HEK293 (cell line): ENCODE measurements at regions not wholly inside any gene's neighbourhood (a gene's known extent, or its start where the extent isn't known, plus 50 kb on each side); places are given as distances from the start of the nearest gene placed in this dataset.

ENCODE experiments used
- CTCF ChIA-PET: fragments of 350-600 bp; formaldehyde crosslinking; extraction: SDS; loops from one replicate; lab custom pipeline; 2021; ENCODE audit warnings: antibody characterized with exemption; lab: Yijun Ruan, JAX
- POLR2A ChIA-PET: fragments of 300-600 bp; formaldehyde crosslinking; extraction: SDS; loops from one replicate; lab custom pipeline; 2020; ENCODE audit warnings: antibody characterized with exemption, inconsistent platforms; lab: Yijun Ruan, JAX
- H3K27ac ChIP-seq: fragments of 200-500 bp; sonication (Bioruptor generic); 2 replicates; pipeline ENCODE4 v1.5.1; 2014; ENCODE audit warnings: low read depth, low read length, control low read depth, inconsistent platforms; ENCODE audit errors: extremely low read depth
- H3K36me3 ChIP-seq, 2 experiments: fragments of 200-500 bp in 1 of 2; sonication (Bioruptor generic) in 1 of 2; 1 replicate in 1 of 2; 2 replicates in 1 of 2; pipeline ENCODE4 v1.5.1; 2014 to 2017; ENCODE audit warnings: inconsistent platforms in 2 of 2, low read length in 2 of 2; ENCODE audit not compliant: control insufficient read depth in 2 of 2, insufficient read depth in 1 of 2
- H3K4me1 ChIP-seq: fragments of 200-500 bp; sonication (Bioruptor generic); 2 replicates; pipeline ENCODE4 v1.5.1; 2014; ENCODE audit warnings: mild to moderate bottlenecking, low read length, inconsistent platforms; ENCODE audit not compliant: control insufficient read depth, insufficient read depth
- H3K4me3 ChIP-seq: 2 replicates; pipeline ENCODE4 v1.5.1; 2011; ENCODE audit warnings: low read depth, mild to moderate bottlenecking, control low read depth, low read length, moderate library complexity
- H3K9me3 ChIP-seq: fragments of 200-500 bp; sonication (Bioruptor generic); 2 replicates; pipeline ENCODE4 v1.5.1; 2014; ENCODE audit warnings: low read depth, low read length, inconsistent platforms; ENCODE audit not compliant: control insufficient read depth, insufficient read depth
- MYNN ChIP-seq: fragments of 450-650 bp; formaldehyde crosslinking; IDR thresholded peaks from 2 replicates; pipeline ENCODE4 v1.5.1; 2016; ENCODE audit warnings: missing biosample characterization, missing genetic modification characterization, borderline replicate concordance
- OVOL3 ChIP-seq: fragments of 450-650 bp; formaldehyde crosslinking; IDR thresholded peaks from 2 replicates; pipeline ENCODE4 v1.5.1; 2016; ENCODE audit warnings: missing biosample characterization, missing genetic modification characterization
- ZFP37 ChIP-seq: fragments of 450-650 bp; formaldehyde crosslinking; IDR thresholded peaks from 2 replicates; pipeline ENCODE4 v1.5.1; 2016; ENCODE audit warnings: missing biosample characterization, missing genetic modification characterization
- ZNF133 ChIP-seq: fragments of 450-650 bp; formaldehyde crosslinking; IDR thresholded peaks from 2 replicates; pipeline ENCODE4 v1.5.1; 2016; ENCODE audit warnings: missing biosample characterization, missing genetic modification characterization
- ZNF19 ChIP-seq: fragments of 450-650 bp; formaldehyde crosslinking; IDR thresholded peaks from 2 replicates; pipeline ENCODE4; 2016; ENCODE audit warnings: missing biosample characterization, missing genetic modification characterization, low read depth
- ZNF202 ChIP-seq: fragments of 450-650 bp; formaldehyde crosslinking; IDR thresholded peaks from 2 replicates; pipeline ENCODE4 v1.5.1; 2016; ENCODE audit warnings: missing biosample characterization, missing genetic modification characterization, borderline replicate concordance
- ZNF335 ChIP-seq: fragments of 450-650 bp; formaldehyde crosslinking; conservative IDR thresholded peaks from 2 replicates; pipeline ENCODE4 v1.5.1; 2016; ENCODE audit warnings: missing biosample characterization, missing genetic modification characterization
- ZNF350 ChIP-seq: fragments of 450-650 bp; formaldehyde crosslinking; IDR thresholded peaks from 2 replicates; pipeline ENCODE4 v1.5.0; 2017; ENCODE audit warnings: missing biosample characterization, mild to moderate bottlenecking, missing genetic modification characterization
- ZNF354C ChIP-seq: fragments of 450-650 bp; formaldehyde crosslinking; IDR thresholded peaks from 2 replicates; pipeline ENCODE4 v1.5.1; 2016; ENCODE audit warnings: missing biosample characterization, missing genetic modification characterization, low read depth, borderline replicate concordance
- ZNF501 ChIP-seq: fragments of 450-650 bp; formaldehyde crosslinking; IDR thresholded peaks from 2 replicates; pipeline ENCODE4 v1.5.1; 2016; ENCODE audit warnings: missing biosample characterization, missing genetic modification characterization
- ZNF654 ChIP-seq: fragments of 450-650 bp; formaldehyde crosslinking; IDR thresholded peaks from 2 replicates; pipeline ENCODE4 v1.5.1; 2016; ENCODE audit warnings: low read depth, missing biosample characterization, missing genetic modification characterization
- ZNF660 ChIP-seq: fragments of 450-650 bp; IDR thresholded peaks from 2 replicates; pipeline ENCODE4 v1.5.1; 2018; ENCODE audit warnings: missing biosample characterization, mild to moderate bottlenecking, missing genetic modification characterization
- TF ChIP-seq, protein P1 (sequence below): fragments of 450-650 bp; formaldehyde crosslinking; IDR thresholded peaks from 2 replicates; pipeline ENCODE4 v1.5.1; 2016; ENCODE audit warnings: missing biosample characterization, missing genetic modification characterization, borderline replicate concordance
- TF ChIP-seq, protein P2 (sequence below): fragments of 450-650 bp; formaldehyde crosslinking; IDR thresholded peaks from 2 replicates; pipeline ENCODE4 v1.5.1; 2016; ENCODE audit warnings: missing biosample characterization, missing genetic modification characterization
- TF ChIP-seq, protein P3 (sequence below): fragments of 450-650 bp; formaldehyde crosslinking; IDR thresholded peaks from 2 replicates; pipeline ENCODE4 v1.5.1; 2016; ENCODE audit warnings: missing biosample characterization, missing genetic modification characterization
- TF ChIP-seq, protein P4 (sequence below): fragments of 450-650 bp; formaldehyde crosslinking; conservative IDR thresholded peaks from 2 replicates; pipeline ENCODE4 v1.5.1; 2016; ENCODE audit warnings: low read depth, missing biosample characterization, missing genetic modification characterization
- TF ChIP-seq, protein P5 (sequence below): fragments of 450-650 bp; formaldehyde crosslinking; IDR thresholded peaks from 2 replicates; pipeline ENCODE4 v1.5.1; 2016; ENCODE audit warnings: missing biosample characterization, missing genetic modification characterization, low read depth

DNA sequence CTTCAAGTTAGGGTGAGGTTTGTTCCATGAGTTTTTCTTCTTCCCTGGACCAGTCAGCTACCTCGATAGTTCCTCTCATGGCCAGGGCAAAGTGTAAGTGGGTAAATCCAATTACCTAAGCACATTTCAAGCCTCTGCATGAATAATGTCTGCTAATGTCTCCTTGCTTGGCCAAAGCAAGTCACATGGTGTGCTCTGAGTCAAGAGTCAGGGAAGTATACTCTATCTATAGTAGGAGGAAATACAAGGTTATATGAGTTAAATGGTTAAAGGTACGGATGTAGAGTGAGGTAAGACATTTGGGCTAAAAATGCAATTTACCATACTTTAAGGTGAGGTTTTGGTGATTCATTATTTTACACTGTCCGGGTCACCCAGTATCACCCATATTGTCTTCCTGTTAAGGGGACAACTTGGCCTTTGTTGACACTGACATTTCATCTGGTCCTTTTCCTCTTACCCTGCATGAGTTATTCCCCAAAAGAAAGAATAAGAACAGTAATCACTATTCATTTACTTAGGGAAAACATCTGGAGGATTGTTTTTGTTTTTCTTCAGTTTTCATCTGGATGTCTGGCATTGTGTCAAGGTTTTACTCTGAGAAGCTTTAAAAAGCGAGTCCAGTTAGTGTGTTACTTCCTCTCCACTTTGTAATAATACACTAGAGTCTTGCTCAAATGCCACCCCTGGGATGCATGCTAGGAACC lies 405.5 kb downstream of the RND3 start (continued):
- TF ChIP-seq, protein P1, sequence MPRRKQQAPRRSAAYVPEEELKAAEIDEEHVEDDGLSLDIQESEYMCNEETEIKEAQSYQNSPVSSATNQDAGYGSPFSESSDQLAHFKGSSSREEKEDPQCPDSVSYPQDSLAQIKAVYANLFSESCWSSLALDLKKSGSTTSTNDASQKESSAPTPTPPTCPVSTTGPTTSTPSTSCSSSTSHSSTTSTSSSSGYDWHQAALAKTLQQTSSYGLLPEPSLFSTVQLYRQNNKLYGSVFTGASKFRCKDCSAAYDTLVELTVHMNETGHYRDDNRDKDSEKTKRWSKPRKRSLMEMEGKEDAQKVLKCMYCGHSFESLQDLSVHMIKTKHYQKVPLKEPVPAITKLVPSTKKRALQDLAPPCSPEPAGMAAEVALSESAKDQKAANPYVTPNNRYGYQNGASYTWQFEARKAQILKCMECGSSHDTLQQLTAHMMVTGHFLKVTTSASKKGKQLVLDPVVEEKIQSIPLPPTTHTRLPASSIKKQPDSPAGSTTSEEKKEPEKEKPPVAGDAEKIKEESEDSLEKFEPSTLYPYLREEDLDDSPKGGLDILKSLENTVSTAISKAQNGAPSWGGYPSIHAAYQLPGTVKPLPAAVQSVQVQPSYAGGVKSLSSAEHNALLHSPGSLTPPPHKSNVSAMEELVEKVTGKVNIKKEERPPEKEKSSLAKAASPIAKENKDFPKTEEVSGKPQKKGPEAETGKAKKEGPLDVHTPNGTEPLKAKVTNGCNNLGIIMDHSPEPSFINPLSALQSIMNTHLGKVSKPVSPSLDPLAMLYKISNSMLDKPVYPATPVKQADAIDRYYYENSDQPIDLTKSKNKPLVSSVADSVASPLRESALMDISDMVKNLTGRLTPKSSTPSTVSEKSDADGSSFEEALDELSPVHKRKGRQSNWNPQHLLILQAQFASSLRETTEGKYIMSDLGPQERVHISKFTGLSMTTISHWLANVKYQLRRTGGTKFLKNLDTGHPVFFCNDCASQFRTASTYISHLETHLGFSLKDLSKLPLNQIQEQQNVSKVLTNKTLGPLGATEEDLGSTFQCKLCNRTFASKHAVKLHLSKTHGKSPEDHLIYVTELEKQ (tag by site-specific recombination) = no peak
- no peak for TF ChIP-seq ZFP37 (tag by site-specific recombination)
- TF ChIP-seq, protein P2, sequence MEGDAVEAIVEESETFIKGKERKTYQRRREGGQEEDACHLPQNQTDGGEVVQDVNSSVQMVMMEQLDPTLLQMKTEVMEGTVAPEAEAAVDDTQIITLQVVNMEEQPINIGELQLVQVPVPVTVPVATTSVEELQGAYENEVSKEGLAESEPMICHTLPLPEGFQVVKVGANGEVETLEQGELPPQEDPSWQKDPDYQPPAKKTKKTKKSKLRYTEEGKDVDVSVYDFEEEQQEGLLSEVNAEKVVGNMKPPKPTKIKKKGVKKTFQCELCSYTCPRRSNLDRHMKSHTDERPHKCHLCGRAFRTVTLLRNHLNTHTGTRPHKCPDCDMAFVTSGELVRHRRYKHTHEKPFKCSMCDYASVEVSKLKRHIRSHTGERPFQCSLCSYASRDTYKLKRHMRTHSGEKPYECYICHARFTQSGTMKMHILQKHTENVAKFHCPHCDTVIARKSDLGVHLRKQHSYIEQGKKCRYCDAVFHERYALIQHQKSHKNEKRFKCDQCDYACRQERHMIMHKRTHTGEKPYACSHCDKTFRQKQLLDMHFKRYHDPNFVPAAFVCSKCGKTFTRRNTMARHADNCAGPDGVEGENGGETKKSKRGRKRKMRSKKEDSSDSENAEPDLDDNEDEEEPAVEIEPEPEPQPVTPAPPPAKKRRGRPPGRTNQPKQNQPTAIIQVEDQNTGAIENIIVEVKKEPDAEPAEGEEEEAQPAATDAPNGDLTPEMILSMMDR (tag by site-specific recombination) = no peak
- TF ChIP-seq, all 188 proteins: peak for 0

DNA sequence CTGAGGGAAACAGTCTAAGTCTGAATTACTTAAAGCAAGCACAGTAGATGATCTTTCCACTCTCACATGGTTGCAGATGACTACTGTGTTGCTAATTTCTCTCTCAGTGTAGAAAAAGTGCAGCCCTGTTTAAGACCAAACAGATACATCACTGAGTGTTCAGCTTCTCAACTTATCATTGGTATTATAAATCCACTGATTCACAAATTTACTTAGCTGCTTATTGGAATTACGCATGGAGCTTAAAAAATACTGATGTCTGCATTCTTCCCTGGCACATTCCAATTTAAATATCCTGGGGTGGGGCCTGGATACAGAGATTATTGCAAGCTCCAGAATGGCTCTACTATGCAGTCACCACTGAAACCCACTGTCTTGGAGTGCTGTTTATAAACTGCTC lies 411.2 kb downstream of the RND3 start:
- Histone ChIP-seq H3K4me1 (no peaks in the 10 kb centered on the region), H3K36me3 (no peaks in the 10 kb centered on the region), H3K4me3 (no peak overlapping the region), H3K27ac (no peak overlapping the region), H3K9me3 (no peaks in the 10 kb centered on the region)
- POLR2A ChIA-PET = interaction anchor here (0.6 to 0.8 kb wide), 2 partner anchors 59 to 112 kb away, joined by 3 read pairs; no protein-coding TSS in a partner anchor
- CTCF ChIA-PET = no interaction called here
- TF ChIP-seq, protein P3, sequence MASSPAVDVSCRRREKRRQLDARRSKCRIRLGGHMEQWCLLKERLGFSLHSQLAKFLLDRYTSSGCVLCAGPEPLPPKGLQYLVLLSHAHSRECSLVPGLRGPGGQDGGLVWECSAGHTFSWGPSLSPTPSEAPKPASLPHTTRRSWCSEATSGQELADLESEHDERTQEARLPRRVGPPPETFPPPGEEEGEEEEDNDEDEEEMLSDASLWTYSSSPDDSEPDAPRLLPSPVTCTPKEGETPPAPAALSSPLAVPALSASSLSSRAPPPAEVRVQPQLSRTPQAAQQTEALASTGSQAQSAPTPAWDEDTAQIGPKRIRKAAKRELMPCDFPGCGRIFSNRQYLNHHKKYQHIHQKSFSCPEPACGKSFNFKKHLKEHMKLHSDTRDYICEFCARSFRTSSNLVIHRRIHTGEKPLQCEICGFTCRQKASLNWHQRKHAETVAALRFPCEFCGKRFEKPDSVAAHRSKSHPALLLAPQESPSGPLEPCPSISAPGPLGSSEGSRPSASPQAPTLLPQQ (tag by site-specific recombination) = no peak
- no peak for TF ChIP-seq ZNF133
- TF ChIP-seq ZNF660 (tag by site-specific recombination) = no peak
- TF ChIP-seq, protein P4, sequence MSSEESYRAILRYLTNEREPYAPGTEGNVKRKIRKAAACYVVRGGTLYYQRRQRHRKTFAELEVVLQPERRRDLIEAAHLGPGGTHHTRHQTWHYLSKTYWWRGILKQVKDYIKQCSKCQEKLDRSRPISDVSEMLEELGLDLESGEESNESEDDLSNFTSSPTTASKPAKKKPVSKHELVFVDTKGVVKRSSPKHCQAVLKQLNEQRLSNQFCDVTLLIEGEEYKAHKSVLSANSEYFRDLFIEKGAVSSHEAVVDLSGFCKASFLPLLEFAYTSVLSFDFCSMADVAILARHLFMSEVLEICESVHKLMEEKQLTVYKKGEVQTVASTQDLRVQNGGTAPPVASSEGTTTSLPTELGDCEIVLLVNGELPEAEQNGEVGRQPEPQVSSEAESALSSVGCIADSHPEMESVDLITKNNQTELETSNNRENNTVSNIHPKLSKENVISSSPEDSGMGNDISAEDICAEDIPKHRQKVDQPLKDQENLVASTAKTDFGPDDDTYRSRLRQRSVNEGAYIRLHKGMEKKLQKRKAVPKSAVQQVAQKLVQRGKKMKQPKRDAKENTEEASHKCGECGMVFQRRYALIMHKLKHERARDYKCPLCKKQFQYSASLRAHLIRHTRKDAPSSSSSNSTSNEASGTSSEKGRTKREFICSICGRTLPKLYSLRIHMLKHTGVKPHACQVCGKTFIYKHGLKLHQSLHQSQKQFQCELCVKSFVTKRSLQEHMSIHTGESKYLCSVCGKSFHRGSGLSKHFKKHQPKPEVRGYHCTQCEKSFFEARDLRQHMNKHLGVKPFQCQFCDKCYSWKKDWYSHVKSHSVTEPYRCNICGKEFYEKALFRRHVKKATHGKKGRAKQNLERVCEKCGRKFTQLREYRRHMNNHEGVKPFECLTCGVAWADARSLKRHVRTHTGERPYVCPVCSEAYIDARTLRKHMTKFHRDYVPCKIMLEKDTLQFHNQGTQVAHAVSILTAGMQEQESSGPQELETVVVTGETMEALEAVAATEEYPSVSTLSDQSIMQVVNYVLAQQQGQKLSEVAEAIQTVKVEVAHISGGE (tag by site-specific recombination) = no peak
- TF ChIP-seq ZNF350 (tag by site-specific recombination) = no peak
- TF ChIP-seq ZNF202 = no peak
- TF ChIP-seq ZNF354C (tag by site-specific recombination) = no peak
- TF ChIP-seq MYNN (tag by site-specific recombination) = no peak
- TF ChIP-seq, protein P5, sequence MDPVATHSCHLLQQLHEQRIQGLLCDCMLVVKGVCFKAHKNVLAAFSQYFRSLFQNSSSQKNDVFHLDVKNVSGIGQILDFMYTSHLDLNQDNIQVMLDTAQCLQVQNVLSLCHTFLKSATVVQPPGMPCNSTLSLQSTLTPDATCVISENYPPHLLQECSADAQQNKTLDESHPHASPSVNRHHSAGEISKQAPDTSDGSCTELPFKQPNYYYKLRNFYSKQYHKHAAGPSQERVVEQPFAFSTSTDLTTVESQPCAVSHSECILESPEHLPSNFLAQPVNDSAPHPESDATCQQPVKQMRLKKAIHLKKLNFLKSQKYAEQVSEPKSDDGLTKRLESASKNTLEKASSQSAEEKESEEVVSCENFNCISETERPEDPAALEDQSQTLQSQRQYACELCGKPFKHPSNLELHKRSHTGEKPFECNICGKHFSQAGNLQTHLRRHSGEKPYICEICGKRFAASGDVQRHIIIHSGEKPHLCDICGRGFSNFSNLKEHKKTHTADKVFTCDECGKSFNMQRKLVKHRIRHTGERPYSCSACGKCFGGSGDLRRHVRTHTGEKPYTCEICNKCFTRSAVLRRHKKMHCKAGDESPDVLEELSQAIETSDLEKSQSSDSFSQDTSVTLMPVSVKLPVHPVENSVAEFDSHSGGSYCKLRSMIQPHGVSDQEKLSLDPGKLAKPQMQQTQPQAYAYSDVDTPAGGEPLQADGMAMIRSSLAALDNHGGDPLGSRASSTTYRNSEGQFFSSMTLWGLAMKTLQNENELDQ = no peak
- no peak for TF ChIP-seq ZNF501 (tag by site-specific recombination)
- no peak for TF ChIP-seq OVOL3
- no peak for TF ChIP-seq ZNF654 (tag by site-specific recombination)
- TF ChIP-seq ZNF335 (tag by site-specific recombination) = no peak
- no peak for TF ChIP-seq ZNF19 (tag by site-specific recombination)
